C4-2B (cell line): ENCODE measurements at regions not wholly inside any gene's neighbourhood (a gene's known extent, or its start where the extent isn't known, plus 50 kb on each side); places are given as distances from the start of the nearest gene placed in this dataset.

Experiments used
- H3K27ac ChIP-seq: fragments of 450-650 bp; 2 replicates; pipeline ENCODE4 v1.5.1; 2017
- CTCF ChIP-seq: fragments of 450-650 bp; conservative IDR thresholded peaks from 2 replicates; pipeline ENCODE4 v1.5.1; 2017; ENCODE audit warnings: mild to moderate bottlenecking
- ZFX ChIP-seq: fragments of 450-650 bp; IDR thresholded peaks from 2 replicates; pipeline ENCODE4 v1.6.1; 2017

GRCh38 chr5:89275066-89275855 lies 392.3 kb upstream of the MEF2C start:
- TF ChIP-seq ZFX: no peak
- no peak overlapping the region for H3K27ac ChIP-seq

- no peak overlapping the region for H3K27ac ChIP-seq
Observed at GRCh38 chr5:89273289-89273688, 390.3 kb upstream of the MEF2C start.

GRCh38 chr5:89270901-89271300 lies 387.9 kb upstream of the MEF2C start:
- no peak overlapping the region for H3K27ac ChIP-seq

More at GRCh38 chr5:89273289-89273688, 390.3 kb upstream of the MEF2C start:
- TF ChIP-seq ZFX (no peak), CTCF (no peak)

GRCh38 chr5:89269721-89270120 lies 386.7 kb upstream of the MEF2C start:
- TF ChIP-seq CTCF: no peak
- TF ChIP-seq ZFX: no peak
- H3K27ac ChIP-seq: no peak overlapping the region

More at GRCh38 chr5:89270901-89271300, 387.9 kb upstream of the MEF2C start:
- no peak for TF ChIP-seq ZFX
- no peak for TF ChIP-seq CTCF

GRCh38 chr5:89268460-89268859 lies 385.5 kb upstream of the MEF2C start:
- H3K27ac ChIP-seq: no peak overlapping the region
- TF ChIP-seq ZFX (no peak), CTCF (no peak)

- no peak overlapping the region for H3K27ac ChIP-seq
- TF ChIP-seq ZFX (no peak), CTCF (no peak)
Observed at GRCh38 chr5:89267788-89268187, 384.8 kb upstream of the MEF2C start.

- TF ChIP-seq CTCF: no peak
- TF ChIP-seq ZFX: no peak
- H3K27ac ChIP-seq: no peak overlapping the region
Observed at GRCh38 chr5:89265511-89266179, 382.7 kb upstream of the MEF2C start.
